HepG2 (cell line): ENCODE measurements at regions not wholly inside any gene's neighbourhood (a gene's known extent, or its start where the extent isn't known, plus 50 kb on each side); places are given as distances from the start of the nearest gene placed in this dataset.

Source experiments
- ATAC-seq: fragments of 200-7000 bp; cut with Tn5 transposase; 3 replicates; pipeline ENCODE4 v1.9.1; 2020; ENCODE audit warnings: mild to moderate bottlenecking, moderate library complexity
- BruUV-seq: library from RNA; stranded (reverse); fragments of 400-500 nt; replicated peaks from 2 replicates; lab custom pipeline; 2021; lab: Mats Ljungman, UMichigan
- CTCF ChIA-PET: fragments of 300-600 bp; formaldehyde crosslinking; extraction: SDS; loops from one replicate; lab custom pipeline; 2021; ENCODE audit warnings: low total read pairs, inconsistent platforms, low intra/inter-chr PET ratio; lab: Yijun Ruan, JAX
- POLR2A ChIA-PET: fragments of 350-600 bp; sonication (Branson Sonifier 250); formaldehyde crosslinking; loops from one replicate; lab custom pipeline; 2020; ENCODE audit warnings: antibody characterized with exemption, inconsistent platforms; lab: Yijun Ruan, JAX
- DNase-seq: peaks from one replicate; pipeline ENCODE4 v3.0.0-alpha.2; 2015; ENCODE audit warnings: low spot score
- FAIRE-seq: peaks from 3 replicates; lab custom pipeline; 2011; peaks lifted over from hg19 to GRCh38; lab: Jason Lieb, UNC
- H2AFZ ChIP-seq: one replicate; pipeline ENCODE4 v1.6.1; 2011; ENCODE audit warnings: low read length, inconsistent platforms
- H3K27ac ChIP-seq: fragments of 300-600 bp; 3 replicates; pipeline ENCODE4 v1.8.0; 2011; ENCODE audit warnings: mixed run types, mild to moderate bottlenecking, mixed read lengths, low read length, inconsistent platforms; ENCODE audit not compliant: insufficient read depth; ENCODE audit errors: extremely low read length
- H3K27me3 ChIP-seq, 2 experiments: fragments of 200-600 bp in 1 of 2; 2 replicates in 1 of 2; 3 replicates in 1 of 2; pipeline versions ENCODE4 v1.6.0 to v1.8.0; 2011; ENCODE audit warnings: low read length in 2 of 2, mild to moderate bottlenecking in 2 of 2, moderate library complexity in 2 of 2, inconsistent platforms in 1 of 2; ENCODE audit not compliant: insufficient read depth in 2 of 2, control insufficient read depth in 1 of 2
- H3K36me3 ChIP-seq, 2 experiments: fragments of 200-600 bp in 1 of 2; replicated peaks in 1 of 2; 2 replicates in 1 of 2; 3 replicates in 1 of 2; pipeline versions ENCODE4 v1.5.1 to v1.8.0; 2011; ENCODE audit warnings: low read length in 2 of 2, inconsistent platforms in 1 of 2; ENCODE audit not compliant: insufficient read depth in 2 of 2, control insufficient read depth in 1 of 2
- H3K4me1 ChIP-seq: 2 replicates; pipeline ENCODE4 v1.5.1; 2012; ENCODE audit warnings: low read length, inconsistent platforms; ENCODE audit not compliant: insufficient read depth
- H3K4me2 ChIP-seq: 2 replicates; pipeline ENCODE4 v1.6.0; 2011; ENCODE audit warnings: low read depth, low read length, inconsistent platforms
- H3K4me3 ChIP-seq, 3 experiments: fragments of 200-600 bp in 1 of 3; sonication (generic), shearing (Covaris generic) in 1 of 3; replicated peaks in 1 of 3; 2 replicates each; pipeline ENCODE4 v1.5.1; 2011 to 2016; ENCODE audit warnings: low read length in 3 of 3, inconsistent platforms in 2 of 3, low read depth in 2 of 3, mild to moderate bottlenecking in 2 of 3, control low read depth in 1 of 3, mixed read lengths in 1 of 3; ENCODE audit not compliant: insufficient read depth in 1 of 3
- H3K79me2 ChIP-seq: one replicate; pipeline ENCODE4 v1.6.1; 2011; ENCODE audit warnings: low read length, inconsistent platforms; ENCODE audit not compliant: insufficient read depth
- H3K9ac ChIP-seq: 2 replicates; pipeline ENCODE4 v1.6.0; 2011; ENCODE audit warnings: mild to moderate bottlenecking, low read depth, low read length, inconsistent platforms; ENCODE audit not compliant: insufficient read depth
- H3K9me3 ChIP-seq: 2 replicates; pipeline ENCODE4 v1.5.1; 2012; ENCODE audit warnings: mild to moderate bottlenecking, low read length
- H4K20me1 ChIP-seq: 2 replicates; pipeline ENCODE4 v1.6.0; 2011; ENCODE audit warnings: inconsistent platforms, mild to moderate bottlenecking, low read length, moderate library complexity; ENCODE audit not compliant: insufficient read depth
- ATF7 ChIP-seq, 2 experiments: fragments of 450-650 bp in 1 of 2; sonication (generic) in 1 of 2; formaldehyde crosslinking in 1 of 2; IDR thresholded peaks; 2 replicates each; pipeline versions ENCODE4 v1.4.0 to v1.6.1; 2016 to 2020; ENCODE audit warnings: antibody characterized with exemption in 1 of 2, mild to moderate bottlenecking in 1 of 2, missing genetic modification reagents in 1 of 2
- CEBPB ChIP-seq: IDR thresholded peaks from 2 replicates; pipeline ENCODE4 v1.6.1; 2011; ENCODE audit warnings: low read depth, low read length, improper control_type of control experiment, borderline replicate concordance
- DNMT3B ChIP-seq: conservative IDR thresholded peaks from 2 replicates; pipeline ENCODE4 v1.6.1; 2016; ENCODE audit warnings: missing biosample characterization, control low read depth
- HMGA1 ChIP-seq: sonication (generic); formaldehyde crosslinking; conservative IDR thresholded peaks from 2 replicates; pipeline ENCODE4 v1.4.0; 2020; ENCODE audit warnings: missing genetic modification reagents
- HNF4A ChIP-seq: sonication (generic); formaldehyde crosslinking; IDR thresholded peaks from 2 replicates; pipeline ENCODE4 v1.4.0; 2020; ENCODE audit warnings: missing genetic modification reagents
- MAF1 ChIP-seq: sonication (generic); formaldehyde crosslinking; IDR thresholded peaks from 2 replicates; pipeline ENCODE4 v1.5.0; 2020; ENCODE audit warnings: missing genetic modification reagents, borderline replicate concordance
- MTERF4 ChIP-seq: sonication (generic); formaldehyde crosslinking; IDR thresholded peaks from 2 replicates; pipeline ENCODE4 v1.8.0; 2023; ENCODE audit warnings: mild to moderate bottlenecking, missing genetic modification reagents
- NCOA5 ChIP-seq: sonication (generic); formaldehyde crosslinking; IDR thresholded peaks from 2 replicates; pipeline ENCODE4 v1.4.0; 2020; ENCODE audit warnings: missing genetic modification reagents
- NFIC ChIP-seq: IDR thresholded peaks from 2 replicates; pipeline ENCODE4 v1.6.1; 2012; ENCODE audit warnings: mild to moderate bottlenecking, low read length, inconsistent platforms
- PHF20 ChIP-seq: sonication (generic); formaldehyde crosslinking; IDR thresholded peaks from 2 replicates; pipeline ENCODE4 v1.5.0; 2020; ENCODE audit warnings: mild to moderate bottlenecking, missing genetic modification reagents
- RFXAP ChIP-seq: sonication (generic); formaldehyde crosslinking; IDR thresholded peaks from 2 replicates; pipeline ENCODE4 v1.4.0; 2020; ENCODE audit warnings: missing genetic modification reagents, borderline replicate concordance
- U2AF2 ChIP-seq: fragments of 200-400 bp; formaldehyde crosslinking; IDR thresholded peaks from 2 replicates; pipeline ENCODE4 v1.6.1; 2017; ENCODE audit warnings: low read depth, mild to moderate bottlenecking, low read length
- ZBTB7A ChIP-seq: sonication (generic); formaldehyde crosslinking; IDR thresholded peaks from 2 replicates; pipeline ENCODE4 v1.8.0; 2022; ENCODE audit warnings: mild to moderate bottlenecking, missing genetic modification reagents
- ZKSCAN1 ChIP-seq: fragments of 150-350 bp; IDR thresholded peaks from 2 replicates; pipeline ENCODE4 v1.6.1; 2014; ENCODE audit warnings: low read length
- ZNF747 ChIP-seq: sonication (generic); formaldehyde crosslinking; IDR thresholded peaks from 2 replicates; pipeline ENCODE4 v1.8.1; 2023; ENCODE audit warnings: missing genetic modification reagents, mild to moderate bottlenecking, borderline replicate concordance
- WGBS: methylation state at CpG from one replicate; pipeline ENCODE4 v1.1.6; 2017; ENCODE audit warnings: low lambda C conversion rate; 5-methylcytosine and 5-hydroxymethylcytosine counted together
- in situ Hi-C: cut with HindIII; loops from 2 replicates; pipeline ENCODE4 v1.10.0; 2017; ENCODE audit warnings: low pct_unique_long_range_greater_than_20kb; ENCODE audit not compliant: extremely low pct_ligation_motif_present
- intact Hi-C: fragments of 100-400 bp; cut with micrococcal nuclease; formaldehyde crosslinking; loops from one replicate; pipeline ENCODE4 v1.10.0; 2022; ENCODE audit not compliant: unreplicated experiment
- TF ChIP-seq, protein P1 (sequence below): sonication (generic); formaldehyde crosslinking; IDR thresholded peaks from 2 replicates; pipeline ENCODE4 v1.5.1; 2020; ENCODE audit warnings: missing genetic modification reagents, mild to moderate bottlenecking, borderline replicate concordance

- H3K27ac ChIP-seq, result no peak overlapping the region
- FAIRE-seq (no peak), ATAC-seq (no peak), DNase-seq (no peak)
- peaks cover 0 to 23% of the 10 kb centered on the region in 2 experiments; a peak in 2 of 5 replicates for H3K27me3 ChIP-seq
- no peaks in the 10 kb centered on the region for H3K79me2 ChIP-seq
- no peak overlapping the region for H2AFZ ChIP-seq
- no peak overlapping the region for H3K4me2 ChIP-seq
- no peaks in the 10 kb centered on the region for H3K9me3 ChIP-seq
- no peak overlapping the region for H3K9ac ChIP-seq
- ChIA-PET POLR2A (no interaction called here), CTCF (no interaction called here)
- peaks cover 4% of the 10 kb centered on the region; the same call in 1 of the 2 replicates for H3K4me1 ChIP-seq
- H4K20me1 ChIP-seq, result no peaks in the 10 kb centered on the region
- BruUV-seq, result no TSS peak
- no peak overlapping the region for H3K4me3 ChIP-seq
- TF ChIP-seq MTERF4 (CRISPR knock-in tag) (no peak), CEBPB (peak; percentile 65; the same call in 1 of the 2 replicates), ATF7 (IDR thresholded peaks at IDR 0.05) (peak; percentile 55; the same call in 1 of the 2 replicates), ATF7 (CRISPR knock-in tag; IDR thresholded peaks at IDR 0.05) (no peak)
- no peaks in the 10 kb centered on the region for H3K36me3 ChIP-seq
- 63% methylated on average over 6 of the region's 6 CpGs for WGBS
- in situ Hi-C loops, result no loop called here
- intact Hi-C loops, result loop anchor here (1.0 kb wide), 1 partner anchor 259 kb away; the partner anchor contains the start of gene E2F7
Measured at GRCh38 chr12:77323788-77324415, 258.5 kb upstream of the E2F7 start.

DNA sequence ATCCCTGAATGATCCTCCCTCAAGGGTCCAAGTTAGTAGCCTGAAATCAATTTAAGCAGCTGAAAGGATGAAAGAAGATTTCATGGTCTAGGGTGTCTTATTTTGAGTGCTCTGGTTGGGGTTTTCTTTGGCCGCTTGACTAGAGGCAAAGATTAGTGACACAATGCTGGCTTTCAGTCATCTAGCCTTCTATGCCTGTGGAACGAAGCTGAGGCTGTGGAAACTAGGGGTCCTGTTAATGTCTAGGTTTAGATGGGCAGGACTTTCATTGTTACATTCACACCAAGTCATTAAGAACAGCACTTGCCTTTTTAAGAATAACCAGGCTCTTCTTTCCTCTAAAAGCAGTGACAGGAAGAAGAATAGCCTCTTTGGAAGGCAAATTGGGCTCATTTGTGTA is 253.8 kb upstream of the E2F7 start:
- intact Hi-C loops (no loop called here), in situ Hi-C loops (no loop called here)
- WGBS, result 6% methylated on average over 2 of the region's 2 CpGs
- H3K36me3 ChIP-seq, result no peaks in the 10 kb centered on the region
- no peak overlapping the region for H3K4me2 ChIP-seq
- H2AFZ ChIP-seq, result no peak overlapping the region
- no peak for ATAC-seq
- FAIRE-seq, result no peak
- no peak overlapping the region for H3K27ac ChIP-seq
- H3K4me3 ChIP-seq, result no peak overlapping the region
- H3K4me1 ChIP-seq, result no peaks in the 10 kb centered on the region
- no peak overlapping the region for H3K9ac ChIP-seq
- no peaks in the 10 kb centered on the region for H4K20me1 ChIP-seq
- H3K9me3 ChIP-seq, result no peaks in the 10 kb centered on the region
- DNase-seq, result no peak
- POLR2A ChIA-PET, result no interaction called here
- no peaks in the 10 kb centered on the region for H3K27me3 ChIP-seq
- H3K79me2 ChIP-seq, result no peaks in the 10 kb centered on the region
- no TSS peak for BruUV-seq
- CTCF ChIA-PET, result no interaction called here
- TF ChIP-seq ZKSCAN1 (no peak), NFIC (no peak), ZNF747 (CRISPR knock-in tag) (no peak), MAF1 (CRISPR knock-in tag) (no peak), U2AF2 (no peak), PHF20 (CRISPR knock-in tag) (no peak), ZBTB7A (no peak), HMGA1 (CRISPR knock-in tag) (no peak), NCOA5 (CRISPR knock-in tag) (no peak), HNF4A (CRISPR knock-in tag) (no peak), DNMT3B (CRISPR knock-in tag) (no peak), RFXAP (CRISPR knock-in tag) (no peak)
- TF ChIP-seq, protein P1, sequence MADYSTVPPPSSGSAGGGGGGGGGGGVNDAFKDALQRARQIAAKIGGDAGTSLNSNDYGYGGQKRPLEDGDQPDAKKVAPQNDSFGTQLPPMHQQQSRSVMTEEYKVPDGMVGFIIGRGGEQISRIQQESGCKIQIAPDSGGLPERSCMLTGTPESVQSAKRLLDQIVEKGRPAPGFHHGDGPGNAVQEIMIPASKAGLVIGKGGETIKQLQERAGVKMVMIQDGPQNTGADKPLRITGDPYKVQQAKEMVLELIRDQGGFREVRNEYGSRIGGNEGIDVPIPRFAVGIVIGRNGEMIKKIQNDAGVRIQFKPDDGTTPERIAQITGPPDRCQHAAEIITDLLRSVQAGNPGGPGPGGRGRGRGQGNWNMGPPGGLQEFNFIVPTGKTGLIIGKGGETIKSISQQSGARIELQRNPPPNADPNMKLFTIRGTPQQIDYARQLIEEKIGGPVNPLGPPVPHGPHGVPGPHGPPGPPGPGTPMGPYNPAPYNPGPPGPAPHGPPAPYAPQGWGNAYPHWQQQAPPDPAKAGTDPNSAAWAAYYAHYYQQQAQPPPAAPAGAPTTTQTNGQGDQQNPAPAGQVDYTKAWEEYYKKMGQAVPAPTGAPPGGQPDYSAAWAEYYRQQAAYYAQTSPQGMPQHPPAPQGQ (CRISPR knock-in tag), result no peak
